IMR-90 (cell line): ENCODE measurements at regions not wholly inside any gene's neighbourhood (a gene's known extent, or its start where the extent isn't known, plus 50 kb on each side); places are given as distances from the start of the nearest gene placed in this dataset.

ENCODE experiments used
- ATAC-seq: fragments of 200-7000 bp; cut with Tn5 transposase; 2 replicates; pipeline ENCODE4 v1.9.1; 2020; ENCODE audit warnings: low read depth, mild to moderate bottlenecking, moderate library complexity
- BruUV-seq: library from RNA; stranded (reverse); fragments of 400-500 nt; replicated peaks from 2 replicates; lab custom pipeline; 2021; lab: Mats Ljungman, UMichigan
- CTCF ChIA-PET: fragments of 300-600 bp; formaldehyde crosslinking; extraction: SDS; loops from one replicate; lab custom pipeline; 2021; ENCODE audit warnings: antibody characterized with exemption; lab: Yijun Ruan, JAX
- POLR2A ChIA-PET: fragments of 300-600 bp; sonication (Branson Sonifier 250); formaldehyde crosslinking; loops from one replicate; lab custom pipeline; 2022; ENCODE audit warnings: antibody characterized with exemption; ENCODE audit not compliant: unreplicated experiment; lab: Charles Lee
- DNase-seq: peaks from one replicate; pipeline ENCODE4 v3.0.0; 2013
- H2AFZ ChIP-seq: replicated peaks from 2 replicates; pipeline ENCODE3; 2013; ENCODE audit warnings: low read length, mild to moderate bottlenecking; ENCODE audit not compliant: poor library complexity
- H2AK5ac ChIP-seq: 2 replicates; pipeline ENCODE4 v1.6.1; 2013; ENCODE audit warnings: low read depth, low read length, inconsistent platforms
- H2AK9ac ChIP-seq: replicated peaks from 2 replicates; pipeline ENCODE3; 2013; ENCODE audit warnings: mild to moderate bottlenecking, low read depth, low read length, moderate library complexity; ENCODE audit not compliant: poor library complexity
- H2BK120ac ChIP-seq: 2 replicates; pipeline ENCODE4 v1.6.1; 2013; ENCODE audit warnings: low read depth, low read length, inconsistent platforms
- H2BK15ac ChIP-seq: 3 replicates; pipeline ENCODE4 v1.6.1; 2013; ENCODE audit warnings: low read depth, low read length, inconsistent platforms
- H2BK20ac ChIP-seq: 2 replicates; pipeline ENCODE4 v1.6.1; 2013; ENCODE audit warnings: low read depth, mild to moderate bottlenecking, inconsistent platforms, low read length, moderate library complexity
- H2BK5ac ChIP-seq: 2 replicates; pipeline ENCODE4 v1.6.1; 2013; ENCODE audit warnings: mild to moderate bottlenecking, low read depth, low read length, inconsistent platforms; ENCODE audit not compliant: poor library complexity, severe bottlenecking
- H3K14ac ChIP-seq: replicated peaks from 2 replicates; pipeline ENCODE4 v1.6.1; 2013; ENCODE audit warnings: low read depth, low read length, inconsistent platforms
- H3K18ac ChIP-seq: 2 replicates; pipeline ENCODE4 v1.6.1; 2013; ENCODE audit warnings: low read depth, low read length, control low read depth
- H3K23ac ChIP-seq: 2 replicates; pipeline ENCODE4 v1.6.1; 2013; ENCODE audit warnings: low read depth, low read length, inconsistent platforms
- H3K27ac ChIP-seq: 2 replicates; pipeline ENCODE4 v1.5.1; 2013; ENCODE audit warnings: mild to moderate bottlenecking, control low read depth, low read length; ENCODE audit not compliant: insufficient read depth
- H3K27me3 ChIP-seq: 2 replicates; pipeline ENCODE4 v1.6.1; 2013; ENCODE audit warnings: low read length; ENCODE audit not compliant: control insufficient read depth, insufficient read depth
- H3K36me3 ChIP-seq: 2 replicates; pipeline ENCODE4 v1.6.1; 2013; ENCODE audit warnings: low read length, mixed read lengths; ENCODE audit not compliant: control insufficient read depth, insufficient read depth
- H3K4ac ChIP-seq: 2 replicates; pipeline ENCODE4 v1.6.1; 2013; ENCODE audit warnings: low read depth, low read length, inconsistent platforms
- H3K4me1 ChIP-seq: 2 replicates; pipeline ENCODE4 v1.6.1; 2013; ENCODE audit warnings: low read length, mixed read lengths; ENCODE audit not compliant: control insufficient read depth, insufficient read depth
- H3K4me2 ChIP-seq: 2 replicates; pipeline ENCODE4 v1.6.1; 2013; ENCODE audit warnings: low read depth, mild to moderate bottlenecking, control low read depth, low read length, moderate library complexity
- H3K4me3 ChIP-seq: 2 replicates; pipeline ENCODE4 v1.5.1; 2013; ENCODE audit warnings: low read depth, mild to moderate bottlenecking, control low read depth, low read length, moderate library complexity; ENCODE audit not compliant: insufficient read depth
- H3K56ac ChIP-seq: 2 replicates; pipeline ENCODE4 v1.6.1; 2013; ENCODE audit warnings: low read length, inconsistent platforms; ENCODE audit not compliant: insufficient read depth; ENCODE audit errors: extremely low read depth
- H3K79me1 ChIP-seq, 2 experiments: 2 replicates each; pipeline ENCODE4 v1.6.1; 2013; ENCODE audit warnings: low read length in 2 of 2, inconsistent platforms in 1 of 2, low read depth in 1 of 2
- H3K9ac ChIP-seq: 2 replicates; pipeline ENCODE4 v1.6.1; 2013; ENCODE audit warnings: low read depth, low read length, control low read depth
- H3K9me1 ChIP-seq: 2 replicates; pipeline ENCODE4 v1.6.1; 2013; ENCODE audit warnings: low read length, inconsistent platforms; ENCODE audit not compliant: insufficient read depth
- H3K9me3 ChIP-seq: 2 replicates; pipeline ENCODE4 v1.6.1; 2013; ENCODE audit warnings: low read length; ENCODE audit not compliant: control insufficient read depth, insufficient read depth
- H4K20me1 ChIP-seq: 2 replicates; pipeline ENCODE4 v1.6.1; 2013; ENCODE audit warnings: low read length, inconsistent platforms; ENCODE audit not compliant: insufficient read depth
- H4K5ac ChIP-seq: 2 replicates; pipeline ENCODE4 v1.6.1; 2013; ENCODE audit warnings: mild to moderate bottlenecking, low read depth, low read length, control low read depth
- H4K8ac ChIP-seq, 2 experiments: 2 replicates each; pipeline ENCODE4 v1.6.1; 2013; ENCODE audit warnings: low read depth in 2 of 2, low read length in 2 of 2, control low read depth in 1 of 2, inconsistent platforms in 1 of 2
- H4K91ac ChIP-seq: 2 replicates; pipeline ENCODE4 v1.6.1; 2013; ENCODE audit warnings: low read depth, low read length, inconsistent platforms; ENCODE audit not compliant: insufficient read depth
- BHLHE40 ChIP-seq: fragments of 150-350 bp; IDR thresholded peaks from 2 replicates; pipeline ENCODE4 v1.6.1; 2016; ENCODE audit warnings: mild to moderate bottlenecking, low read depth, low read length
- CEBPB ChIP-seq: IDR thresholded peaks from 2 replicates; pipeline ENCODE4 v1.6.1; 2012; ENCODE audit warnings: low read depth, low read length, improper control_type of control experiment
- CHD1 ChIP-seq: IDR thresholded peaks from 2 replicates; pipeline ENCODE4 v1.6.1; 2012; ENCODE audit warnings: low read depth, low read length, improper control_type of control experiment
- CTCF ChIP-seq: conservative IDR thresholded peaks from 2 replicates; pipeline ENCODE4 v1.5.1; 2012; ENCODE audit warnings: mild to moderate bottlenecking, low read depth, low read length, improper control_type of control experiment
- FOS ChIP-seq: fragments of 150-350 bp; IDR thresholded peaks from 2 replicates; pipeline ENCODE4 v1.6.1; 2016; ENCODE audit warnings: low read depth, low read length
- MAFK ChIP-seq: IDR thresholded peaks from 2 replicates; pipeline ENCODE4 v1.6.1; 2012; ENCODE audit warnings: low read depth, low read length, improper control_type of control experiment
- POLR2A ChIP-seq: IDR thresholded peaks from 2 replicates; pipeline ENCODE4 v1.6.1; 2012; ENCODE audit warnings: mild to moderate bottlenecking, low read depth, low read length
- RCOR1 ChIP-seq: IDR thresholded peaks from 2 replicates; pipeline ENCODE4 v1.6.1; 2012; ENCODE audit warnings: mild to moderate bottlenecking, low read length, improper control_type of control experiment; ENCODE audit not compliant: insufficient replicate concordance
- SMC3 ChIP-seq: fragments of 150-350 bp; IDR thresholded peaks from 2 replicates; pipeline ENCODE4 v1.6.1; 2016; ENCODE audit warnings: low read depth, mild to moderate bottlenecking, antibody characterized with exemption, low read length, moderate library complexity
- WGBS, 2 experiments: methylation state at CpG; one replicate each; pipeline versions ENCODE4 v1.1.5 to v1.1.7; 2013; ENCODE audit warnings: missing lambda C conversion rate in 2 of 2; ENCODE audit not compliant: insufficient read length in 1 of 2; ENCODE audit errors: extremely low coverage in 2 of 2; 5-methylcytosine and 5-hydroxymethylcytosine counted together
- dilution Hi-C: fragments of 300-500 bp; cut with HindIII; formaldehyde crosslinking; loops from one replicate; pipeline ENCODE4 v1.14.3; 2018; ENCODE audit warnings: low sequenced_read_pairs; ENCODE audit not compliant: unreplicated experiment
- in situ Hi-C: fragments of 300-500 bp; cut with MboI; formaldehyde crosslinking; loops from 3 replicates; pipeline ENCODE4 v1.14.3; 2019; ENCODE audit warnings: low sequenced_read_pairs, inconsistent platforms, mixed read lengths
- intact Hi-C: fragments of 100-400 bp; cut with micrococcal nuclease; formaldehyde crosslinking; loops from 2 replicates; pipeline ENCODE4 v1.10.0; 2022
- TF ChIP-seq, protein P1 (sequence below): fragments of 150-350 bp; IDR thresholded peaks from 2 replicates; pipeline ENCODE4 v1.6.1; 2016; ENCODE audit warnings: low read depth, mild to moderate bottlenecking, low read length, moderate library complexity, borderline replicate concordance

- Histone ChIP-seq H3K14ac (no peak overlapping the region), H3K4ac (no peak overlapping the region), H2AFZ (no peak overlapping the region), H4K20me1 (no peaks in the 10 kb centered on the region), H2AK9ac (no peak overlapping the region), H3K79me1 (no peaks in the 10 kb centered on the region), H2BK5ac (no peak overlapping the region), H3K27ac (no peak overlapping the region), H3K4me1 (no peaks in the 10 kb centered on the region), H3K23ac (no peak overlapping the region), H3K18ac (no peak overlapping the region), H4K5ac (no peak overlapping the region), H2AK5ac (no peak overlapping the region), H3K9me1 (no peaks in the 10 kb centered on the region), H3K4me3 (no peak overlapping the region), H3K4me2 (no peak overlapping the region), H4K91ac (no peak overlapping the region), H4K8ac (no peak overlapping the region), H2BK20ac (no peak overlapping the region), H3K27me3 (no peaks in the 10 kb centered on the region), H3K9ac (no peak overlapping the region), H2BK120ac (no peak overlapping the region), H3K9me3 (no peaks in the 10 kb centered on the region), H2BK15ac (no peak overlapping the region), H3K56ac (no peak overlapping the region), H3K36me3 (no peaks in the 10 kb centered on the region)
- intact Hi-C loops (no loop called here), in situ Hi-C loops (no loop called here), dilution Hi-C loops (no loop called here)
- WGBS, 2 experiments: no CpG with 5 or more reads among the region's 2 CpGs
- POLR2A ChIA-PET: interaction anchor here (0.5 kb wide), 1 partner anchor 24 kb away, joined by 3 read pairs; no protein-coding TSS in a partner anchor
- TF ChIP-seq RCOR1: no peak
- TF ChIP-seq SMC3: no peak
- no peak for TF ChIP-seq BHLHE40
- no peak for TF ChIP-seq CEBPB
- TF ChIP-seq MAFK: no peak
- no peak for TF ChIP-seq CHD1
- no peak for TF ChIP-seq FOS
- no peak for TF ChIP-seq CTCF
- no peak for TF ChIP-seq POLR2A
- TF ChIP-seq, protein P1, sequence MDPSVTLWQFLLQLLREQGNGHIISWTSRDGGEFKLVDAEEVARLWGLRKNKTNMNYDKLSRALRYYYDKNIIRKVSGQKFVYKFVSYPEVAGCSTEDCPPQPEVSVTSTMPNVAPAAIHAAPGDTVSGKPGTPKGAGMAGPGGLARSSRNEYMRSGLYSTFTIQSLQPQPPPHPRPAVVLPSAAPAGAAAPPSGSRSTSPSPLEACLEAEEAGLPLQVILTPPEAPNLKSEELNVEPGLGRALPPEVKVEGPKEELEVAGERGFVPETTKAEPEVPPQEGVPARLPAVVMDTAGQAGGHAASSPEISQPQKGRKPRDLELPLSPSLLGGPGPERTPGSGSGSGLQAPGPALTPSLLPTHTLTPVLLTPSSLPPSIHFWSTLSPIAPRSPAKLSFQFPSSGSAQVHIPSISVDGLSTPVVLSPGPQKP: no peak
- no peak for DNase-seq
- no TSS peak for BruUV-seq
- no peak for ATAC-seq
- CTCF ChIA-PET: interaction anchor here (1.1 kb wide), 1 partner anchor 13 kb away, joined by 3 read pairs; no protein-coding TSS in a partner anchor
These were observed 255.9 kb upstream of the TET2 start for GRCh38 chr4:104890598-104891275.
